ENCODE measurements at regions not wholly inside any gene's neighbourhood (a gene's known extent, or its start where the extent isn't known, plus 50 kb on each side); places are given as distances from the start of the nearest gene placed in this dataset.

DNA sequence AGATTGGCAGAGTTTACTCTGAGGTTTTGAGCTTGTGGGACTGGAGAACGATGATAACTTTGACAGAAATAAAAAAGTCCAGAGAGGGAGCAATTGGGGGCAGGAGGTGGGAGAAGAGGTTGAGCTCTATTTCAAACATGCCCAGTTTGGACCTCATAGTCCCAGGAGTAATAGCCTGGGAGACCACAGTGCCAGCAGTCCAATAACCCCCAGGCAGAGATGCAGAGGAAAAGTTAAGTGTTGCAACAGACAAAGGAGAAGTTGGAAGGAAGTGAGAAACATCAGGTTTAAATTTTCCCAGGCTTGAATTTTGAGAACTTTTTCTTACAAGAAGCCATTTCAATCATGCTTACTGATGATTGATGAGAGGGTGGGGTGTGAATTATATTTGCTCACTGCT is 117.0 kb upstream of the GHR start:
- TF ChIP-seq, protein P1, sequence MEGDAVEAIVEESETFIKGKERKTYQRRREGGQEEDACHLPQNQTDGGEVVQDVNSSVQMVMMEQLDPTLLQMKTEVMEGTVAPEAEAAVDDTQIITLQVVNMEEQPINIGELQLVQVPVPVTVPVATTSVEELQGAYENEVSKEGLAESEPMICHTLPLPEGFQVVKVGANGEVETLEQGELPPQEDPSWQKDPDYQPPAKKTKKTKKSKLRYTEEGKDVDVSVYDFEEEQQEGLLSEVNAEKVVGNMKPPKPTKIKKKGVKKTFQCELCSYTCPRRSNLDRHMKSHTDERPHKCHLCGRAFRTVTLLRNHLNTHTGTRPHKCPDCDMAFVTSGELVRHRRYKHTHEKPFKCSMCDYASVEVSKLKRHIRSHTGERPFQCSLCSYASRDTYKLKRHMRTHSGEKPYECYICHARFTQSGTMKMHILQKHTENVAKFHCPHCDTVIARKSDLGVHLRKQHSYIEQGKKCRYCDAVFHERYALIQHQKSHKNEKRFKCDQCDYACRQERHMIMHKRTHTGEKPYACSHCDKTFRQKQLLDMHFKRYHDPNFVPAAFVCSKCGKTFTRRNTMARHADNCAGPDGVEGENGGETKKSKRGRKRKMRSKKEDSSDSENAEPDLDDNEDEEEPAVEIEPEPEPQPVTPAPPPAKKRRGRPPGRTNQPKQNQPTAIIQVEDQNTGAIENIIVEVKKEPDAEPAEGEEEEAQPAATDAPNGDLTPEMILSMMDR (IDR thresholded peaks at IDR 0.05), result no peak
- no peak for TF ChIP-seq POLR2A (IDR thresholded peaks at IDR 0.05)
